Testis (tissue), 2 donors: ENCODE measurements at regions not wholly inside any gene's neighbourhood (a gene's known extent, or its start where the extent isn't known, plus 50 kb on each side); places are given as distances from the start of the nearest gene placed in this dataset.
"Not testable (repeated sequence)": the region's sequence is repeated elsewhere in the genome, so short reads cannot be mapped to it uniquely, and the experiment has no call there.

Experiments
- DNase-seq: peaks from one replicate; pipeline ENCODE4 v3.0.0-alpha.2; 2019
- H3K27ac ChIP-seq, 2 donors: fragments of 200-600 bp; sonication (generic); one replicate each; pipeline ENCODE4 v1.5.1; 2019
- H3K27me3 ChIP-seq: fragments of 200-600 bp; sonication (generic); one replicate; pipeline ENCODE4 v1.5.1; 2019
- H3K36me3 ChIP-seq: fragments of 200-600 bp; sonication (generic); one replicate; pipeline ENCODE4 v1.5.1; 2017; ENCODE audit warnings: low read depth; ENCODE audit errors: missing control alignments
- H3K4me1 ChIP-seq: fragments of 200-600 bp; sonication (generic); one replicate; pipeline ENCODE4 v1.5.1; 2019
- H3K4me3 ChIP-seq, 2 donors: fragments of 200-600 bp; sonication (generic); one replicate each; pipeline ENCODE4 v1.5.1; 2017 to 2019
- H3K9me3 ChIP-seq: fragments of 200-600 bp; sonication (generic); one replicate; pipeline ENCODE4 v1.5.1; 2017
- POLR2A ChIP-seq: fragments of 450-650 bp; IDR thresholded peaks from one replicate; pipeline ENCODE4 v1.6.1; 2017; ENCODE audit warnings: antibody characterized with exemption, mild to moderate bottlenecking, moderate library complexity
- WGBS, 2 donors: methylation state at CpG; one replicate each; pipeline ENCODE4 v1.1.5; 2018; 5-methylcytosine and 5-hydroxymethylcytosine counted together
- intact Hi-C: fragments of 100-400 bp; cut with DNase I; formaldehyde crosslinking; loops from one replicate; pipeline ENCODE4 v1.15.1; 2023; ENCODE audit warnings: low total_unique reads
- TF ChIP-seq, protein P1 (sequence below), 3 experiments: fragments of 450-650 bp in 2 of 3; fragments of 200-600 bp in 1 of 3; sonication (generic) in 1 of 3; IDR thresholded peaks; one replicate each; pipeline ENCODE4 v1.5.1; 2016 to 2019; ENCODE audit warnings: antibody characterized with exemption in 3 of 3, mild to moderate bottlenecking in 2 of 3, moderate library complexity in 1 of 3

DNA sequence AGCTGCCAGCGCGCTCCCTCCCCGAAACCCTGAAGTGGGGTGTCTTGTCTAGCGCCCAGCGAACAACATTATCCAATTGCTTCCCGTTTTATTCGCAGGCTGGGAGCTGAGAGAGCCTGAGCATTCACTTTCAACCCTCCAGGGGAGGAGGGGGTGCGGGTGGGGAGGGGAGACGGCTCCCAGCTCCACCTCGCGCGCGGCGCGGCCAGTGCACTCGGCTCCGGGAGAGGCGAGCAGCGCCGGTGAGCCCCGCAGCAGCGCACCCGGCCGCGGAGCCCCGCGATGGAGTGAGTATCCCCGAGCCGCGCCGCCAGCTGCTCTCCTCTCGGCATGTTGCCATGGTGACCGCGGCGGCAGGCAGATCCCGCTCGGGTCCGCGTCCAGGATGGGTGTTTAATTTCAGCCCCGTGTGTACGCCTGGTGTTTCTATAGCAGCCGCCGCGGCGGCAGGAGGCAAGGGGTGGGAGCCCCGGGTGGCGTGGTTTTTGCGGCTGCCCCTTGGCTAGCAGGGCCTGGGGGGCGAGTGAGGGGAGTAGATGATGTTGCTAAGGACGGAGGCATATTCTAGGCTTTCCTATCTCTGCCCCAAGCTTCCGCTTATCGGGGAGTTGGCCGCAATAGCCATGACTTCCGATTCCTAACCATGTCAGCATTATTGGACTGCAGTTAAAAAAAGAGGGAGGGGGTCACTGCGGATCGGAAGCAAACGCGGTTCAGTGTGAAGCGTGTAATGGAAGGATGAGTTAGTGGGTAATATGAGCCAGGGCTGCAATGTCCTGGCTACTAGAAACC is 139.2 kb upstream of the PALM2AKAP2 start:
- peak; percentile 41 for DNase-seq
- no peaks in the 10 kb centered on the region for H3K36me3 ChIP-seq
- intact Hi-C loops, result no loop called here
- WGBS, 2 donors, result 0 to 1% methylated on average over 13 to 41 of the region's 59 CpGs
- TF ChIP-seq, protein P1, sequence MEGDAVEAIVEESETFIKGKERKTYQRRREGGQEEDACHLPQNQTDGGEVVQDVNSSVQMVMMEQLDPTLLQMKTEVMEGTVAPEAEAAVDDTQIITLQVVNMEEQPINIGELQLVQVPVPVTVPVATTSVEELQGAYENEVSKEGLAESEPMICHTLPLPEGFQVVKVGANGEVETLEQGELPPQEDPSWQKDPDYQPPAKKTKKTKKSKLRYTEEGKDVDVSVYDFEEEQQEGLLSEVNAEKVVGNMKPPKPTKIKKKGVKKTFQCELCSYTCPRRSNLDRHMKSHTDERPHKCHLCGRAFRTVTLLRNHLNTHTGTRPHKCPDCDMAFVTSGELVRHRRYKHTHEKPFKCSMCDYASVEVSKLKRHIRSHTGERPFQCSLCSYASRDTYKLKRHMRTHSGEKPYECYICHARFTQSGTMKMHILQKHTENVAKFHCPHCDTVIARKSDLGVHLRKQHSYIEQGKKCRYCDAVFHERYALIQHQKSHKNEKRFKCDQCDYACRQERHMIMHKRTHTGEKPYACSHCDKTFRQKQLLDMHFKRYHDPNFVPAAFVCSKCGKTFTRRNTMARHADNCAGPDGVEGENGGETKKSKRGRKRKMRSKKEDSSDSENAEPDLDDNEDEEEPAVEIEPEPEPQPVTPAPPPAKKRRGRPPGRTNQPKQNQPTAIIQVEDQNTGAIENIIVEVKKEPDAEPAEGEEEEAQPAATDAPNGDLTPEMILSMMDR (IDR thresholded peaks at IDR 0.05), result no peak
- TF ChIP-seq POLR2A, result no peak
- H3K4me3 ChIP-seq, result peak overlapping the region; percentile 9 to 27
- H3K4me1 ChIP-seq, result peaks cover 10% of the 10 kb centered on the region
- no peaks in the 10 kb centered on the region for H3K27me3 ChIP-seq
- no peak overlapping the region for H3K27ac ChIP-seq
- H3K9me3 ChIP-seq, result no peaks in the 10 kb centered on the region

- DNase-seq, result no peak
- Histone ChIP-seq H3K36me3 (no peaks in the 10 kb centered on the region), H3K4me3 (no peak overlapping the region), H3K9me3 (no peaks in the 10 kb centered on the region), H3K27ac (no peak overlapping the region), H3K4me1 (peaks cover 10% of the 10 kb centered on the region), H3K27me3 (no peaks in the 10 kb centered on the region)
- 15 to 18% methylated on average over 8 of the region's 8 CpGs for WGBS, 2 donors
- intact Hi-C loops, result no loop called here
- TF ChIP-seq, protein P1 (IDR thresholded peaks at IDR 0.05), result no peak
- TF ChIP-seq POLR2A, result no peak
Measured at GRCh38 chr9:109641372-109641659, 138.7 kb upstream of the PALM2AKAP2 start.

DNA sequence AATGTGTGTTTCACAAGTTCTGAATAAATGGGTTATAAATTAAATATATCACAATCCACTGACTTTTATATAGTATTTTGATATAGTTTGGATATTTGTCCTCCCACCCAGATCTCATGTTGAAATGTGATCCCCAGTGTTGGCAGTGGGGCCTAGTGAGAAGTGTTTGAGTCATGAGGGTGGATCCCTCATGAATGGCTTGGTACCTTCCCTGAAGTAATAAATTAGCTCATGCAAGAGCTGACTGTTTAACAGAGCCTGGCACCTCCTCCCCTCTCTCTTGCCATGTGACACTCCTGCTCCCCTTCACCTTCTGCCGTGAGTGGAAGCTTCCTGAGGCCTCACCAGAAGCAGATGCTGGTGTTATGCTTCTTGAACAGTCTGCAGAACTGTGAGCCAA is 127.9 kb upstream of the PALM2AKAP2 start:
- Histone ChIP-seq H3K4me3 (no peak overlapping the region), H3K4me1 (no peaks in the 10 kb centered on the region), H3K36me3 (no peaks in the 10 kb centered on the region), H3K27ac (no peak overlapping the region), H3K27me3 (no peaks in the 10 kb centered on the region), H3K9me3 (no peaks in the 10 kb centered on the region)
- WGBS, 2 donors, result 77 to 84% methylated on average over 1 of the region's 1 CpG
- DNase-seq, result no peak
- intact Hi-C loops, result no loop called here
- TF ChIP-seq, protein P1 (IDR thresholded peaks at IDR 0.05), result no peak
- TF ChIP-seq POLR2A, result no peak

GRCh38 chr9:109652971-109653370 is 127.0 kb upstream of the PALM2AKAP2 start:
- no peak overlapping the region for H3K4me3 ChIP-seq
- no peak for TF ChIP-seq POLR2A
- TF ChIP-seq, protein P1 (IDR thresholded peaks at IDR 0.05), result no peak
- no peaks in the 10 kb centered on the region for H3K27me3 ChIP-seq
- WGBS, 2 donors, result 54 to 68% methylated on average over 4 of the region's 4 CpGs
- no peak for DNase-seq
- intact Hi-C loops, result no loop called here
- H3K36me3 ChIP-seq, result no peaks in the 10 kb centered on the region
- no peaks in the 10 kb centered on the region for H3K4me1 ChIP-seq
- H3K9me3 ChIP-seq, result no peaks in the 10 kb centered on the region
- no peak overlapping the region for H3K27ac ChIP-seq

GRCh38 chr9:109653470-109653869 is 126.5 kb upstream of the PALM2AKAP2 start:
- Histone ChIP-seq H3K4me1 (no peaks in the 10 kb centered on the region), H3K27ac (no peak overlapping the region), H3K4me3 (no peak overlapping the region), H3K36me3 (no peaks in the 10 kb centered on the region), H3K9me3 (no peaks in the 10 kb centered on the region), H3K27me3 (no peaks in the 10 kb centered on the region)
- no peak for DNase-seq
- TF ChIP-seq, protein P1 (IDR thresholded peaks at IDR 0.05), result no peak
- TF ChIP-seq POLR2A, result no peak
- intact Hi-C loops, result no loop called here
- 85% methylated on average over 2 of the region's 2 CpGs for WGBS, 2 donors

DNA sequence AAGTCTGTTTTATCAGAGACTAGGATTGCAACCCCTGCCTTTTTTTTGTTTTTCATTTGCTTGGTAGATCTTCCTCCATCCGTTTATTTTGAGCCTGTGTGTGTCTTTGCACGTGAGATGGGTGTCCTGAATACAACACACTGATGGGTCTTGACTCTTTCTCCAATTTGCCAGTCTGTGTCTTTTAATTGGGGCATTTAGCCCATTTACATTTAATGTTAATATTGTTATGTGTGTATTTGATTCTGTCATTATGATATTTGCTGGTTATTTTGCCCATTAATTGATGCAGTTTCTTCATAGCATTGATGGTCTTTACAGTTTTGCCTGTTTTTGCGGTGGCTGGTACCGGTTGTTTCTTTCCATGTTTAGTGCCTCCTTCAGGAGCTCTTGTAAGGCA is 116.0 kb upstream of the PALM2AKAP2 start:
- 84 to 87% methylated on average over 4 of the region's 4 CpGs for WGBS, 2 donors
- H3K9me3 ChIP-seq, result not testable (repeated sequence)

DNA sequence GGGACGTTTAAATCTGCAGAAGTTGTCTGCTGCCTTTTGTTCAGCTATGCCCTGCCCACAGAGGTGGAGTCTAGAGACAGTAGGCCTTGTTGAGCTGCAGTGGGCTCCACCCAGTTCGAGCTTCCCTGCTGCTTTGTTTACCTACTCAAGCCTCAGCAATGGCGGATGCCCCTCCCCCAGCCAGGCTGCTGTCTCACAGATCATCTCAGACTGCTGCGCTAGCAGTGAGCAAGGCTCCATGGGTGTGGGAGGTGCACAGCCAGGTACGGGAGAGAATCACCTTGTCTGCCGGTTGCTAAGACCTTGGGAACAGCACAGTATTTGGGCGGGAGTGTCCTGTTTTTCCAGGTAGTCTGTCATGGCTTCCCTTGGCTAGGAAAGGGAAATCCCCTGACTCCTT is 114.3 kb upstream of the PALM2AKAP2 start:
- intact Hi-C loops, H3K36me3 ChIP-seq, DNase-seq, H3K27me3 ChIP-seq, H3K9me3 ChIP-seq, H3K4me3 ChIP-seq, H3K4me1 ChIP-seq, H3K27ac ChIP-seq: not testable (repeated sequence)
- WGBS, 2 donors, result 75 to 86% methylated on average over 5 to 7 of the region's 7 CpGs

More for the DNA sequence above, 116.0 kb upstream of the PALM2AKAP2 start:
- H3K27ac ChIP-seq, H3K4me3 ChIP-seq, DNase-seq, H3K36me3 ChIP-seq, H3K4me1 ChIP-seq, H3K27me3 ChIP-seq, intact Hi-C loops: not testable (repeated sequence)
